A673 (cell line): ENCODE measurements at regions not wholly inside any gene's neighbourhood (a gene's known extent, or its start where the extent isn't known, plus 50 kb on each side); places are given as distances from the start of the nearest gene placed in this dataset.

Source experiments
- BruUV-seq: library from RNA; stranded (reverse); fragments of 400-500 nt; replicated peaks from 2 replicates; lab custom pipeline; 2021; lab: Mats Ljungman, UMichigan
- CTCF ChIA-PET: fragments of 300-600 bp; sonication (Branson Sonifier 250); formaldehyde crosslinking; loops from one replicate; lab custom pipeline; 2022; ENCODE audit warnings: antibody characterized with exemption; lab: Charles Lee
- POLR2A ChIA-PET: fragments of 300-600 bp; sonication (Branson Sonifier 250); formaldehyde crosslinking; loops from one replicate; lab custom pipeline; 2022; ENCODE audit warnings: antibody characterized with exemption; ENCODE audit not compliant: low non-redundant PET; lab: Charles Lee
- DNase-seq: peaks from one replicate; pipeline ENCODE4 v3.0.0-alpha.2; 2015; ENCODE audit warnings: low spot score
- H3K27ac ChIP-seq: fragments of 200-600 bp; sonication (generic); 2 replicates; pipeline ENCODE4 v1.5.1; 2016; ENCODE audit warnings: mixed run types, low read depth, mild to moderate bottlenecking, mixed read lengths, antibody characterized with exemption, low read length; ENCODE audit not compliant: poor library complexity, severe bottlenecking
- H3K27me3 ChIP-seq: fragments of 200-600 bp; sonication (generic); replicated peaks from 2 replicates; pipeline ENCODE4 v1.6.1; 2017; ENCODE audit warnings: mixed run types, low read depth, mild to moderate bottlenecking, mixed read lengths, antibody characterized with exemption, low read length; ENCODE audit not compliant: insufficient read depth, poor library complexity
- H3K36me3 ChIP-seq: fragments of 200-600 bp; sonication (generic); 2 replicates; pipeline ENCODE4 v1.6.1; 2016; ENCODE audit warnings: mixed run types, mild to moderate bottlenecking, mixed read lengths, antibody characterized with exemption, low read length; ENCODE audit not compliant: insufficient read depth, poor library complexity, severe bottlenecking
- H3K4me1 ChIP-seq: fragments of 200-600 bp; sonication (generic); 2 replicates; pipeline ENCODE4 v1.6.1; 2017; ENCODE audit warnings: mixed run types, mild to moderate bottlenecking, mixed read lengths, antibody characterized with exemption, low read length; ENCODE audit not compliant: insufficient read depth, poor library complexity, severe bottlenecking
- H3K4me3 ChIP-seq: fragments of 200-600 bp; sonication (generic); 2 replicates; pipeline ENCODE4 v1.5.1; 2016; ENCODE audit warnings: low read depth, mixed run types, mild to moderate bottlenecking, mixed read lengths, low read length; ENCODE audit not compliant: poor library complexity, severe bottlenecking
- H3K9me3 ChIP-seq: fragments of 200-600 bp; sonication (generic); 2 replicates; pipeline ENCODE4 v1.6.1; 2016; ENCODE audit warnings: mixed run types, low read depth, mild to moderate bottlenecking, mixed read lengths, antibody characterized with exemption, low read length; ENCODE audit not compliant: poor library complexity, severe bottlenecking
- CTCF ChIP-seq: fragments of 300-800, 200-600 bp; sonication (generic); conservative IDR thresholded peaks from 2 replicates; pipeline ENCODE4 v1.5.1; 2017; ENCODE audit warnings: low read depth, mild to moderate bottlenecking, antibody characterized with exemption, low read length, moderate library complexity, mixed read lengths
- EZH2 ChIP-seq: fragments of 200-600 bp; sonication (generic); IDR thresholded peaks from 2 replicates; pipeline ENCODE4 v1.6.1; 2017; ENCODE audit warnings: borderline replicate concordance, low read depth, mild to moderate bottlenecking, mixed read lengths, antibody characterized with exemption, low read length; ENCODE audit not compliant: poor library complexity, severe bottlenecking
- intact Hi-C: fragments of 100-400 bp; cut with micrococcal nuclease; formaldehyde crosslinking; loops from one replicate; pipeline ENCODE4 v1.10.0; 2022; ENCODE audit not compliant: unreplicated experiment

GRCh38 chr14:31988244-31988643 lies 88.9 kb upstream of the ARHGAP5 start:
- no peak for TF ChIP-seq CTCF
- Histone ChIP-seq H3K4me3 (no peak overlapping the region), H3K27ac (no peak overlapping the region), H3K4me1 (no peaks in the 10 kb centered on the region), H3K27me3 (no peaks in the 10 kb centered on the region), H3K36me3 (no peaks in the 10 kb centered on the region), H3K9me3 (peaks cover 2% of the 10 kb centered on the region)
- intact Hi-C loops = no loop called here
- DNase-seq = no peak
- ChIA-PET POLR2A (no interaction called here), CTCF (no interaction called here)
- no TSS peak for BruUV-seq

- intact Hi-C loops = no loop called here
- Histone ChIP-seq H3K4me1 (no peaks in the 10 kb centered on the region), H3K27me3 (no peaks in the 10 kb centered on the region), H3K27ac (no peak overlapping the region), H3K4me3 (no peak overlapping the region), H3K36me3 (no peaks in the 10 kb centered on the region), H3K9me3 (no peaks in the 10 kb centered on the region)
- TF ChIP-seq CTCF = no peak
- TF ChIP-seq EZH2 = no peak
- peak; percentile 14 for DNase-seq
- POLR2A ChIA-PET = no interaction called here
- CTCF ChIA-PET = no interaction called here
- no TSS peak for BruUV-seq
Measured at GRCh38 chr14:31990183-31990857, 86.8 kb upstream of the ARHGAP5 start.

GRCh38 chr14:31990926-31991572 lies 86.1 kb upstream of the ARHGAP5 start:
- POLR2A ChIA-PET = no interaction called here
- no peaks in the 10 kb centered on the region for H3K36me3 ChIP-seq
- TF ChIP-seq CTCF = no peak
- no peak for TF ChIP-seq EZH2
- no peaks in the 10 kb centered on the region for H3K4me1 ChIP-seq
- H3K4me3 ChIP-seq = no peak overlapping the region
- H3K9me3 ChIP-seq = no peaks in the 10 kb centered on the region
- H3K27ac ChIP-seq = no peak overlapping the region
- intact Hi-C loops = no loop called here
- no TSS peak for BruUV-seq
- CTCF ChIA-PET = no interaction called here
- peak; percentile 10 for DNase-seq
- no peaks in the 10 kb centered on the region for H3K27me3 ChIP-seq
